22Rv1 (cell line): ENCODE measurements at regions not wholly inside any gene's neighbourhood (a gene's known extent, or its start where the extent isn't known, plus 50 kb on each side); places are given as distances from the start of the nearest gene placed in this dataset.

ENCODE experiments used
- CTCF ChIP-seq: fragments of 450-650 bp; IDR thresholded peaks from 2 replicates; pipeline ENCODE4 v1.5.1; 2017; ENCODE audit warnings: mild to moderate bottlenecking
- ZFX ChIP-seq: fragments of 450-650 bp; IDR thresholded peaks from 2 replicates; pipeline ENCODE4 v1.6.1; 2017; ENCODE audit warnings: antibody characterized with exemption, borderline replicate concordance

- TF ChIP-seq CTCF (no peak), ZFX (no peak)
Measured at GRCh38 chr20:59388402-59388801, 88.0 kb downstream of the EDN3 start.
